Gastroesophageal sphincter (tissue), 4 donors: ENCODE measurements at regions not wholly inside any gene's neighbourhood (a gene's known extent, or its start where the extent isn't known, plus 50 kb on each side); places are given as distances from the start of the nearest gene placed in this dataset.

Source experiments
- ATAC-seq: fragments of 150-250 bp; one replicate; pipeline ENCODE4 v1.9.1; 2016; ENCODE audit warnings: mild to moderate bottlenecking, moderate library complexity
- H3K27ac ChIP-seq, 4 donors: fragments of 200-600 bp; sonication (generic) in 3 of 4; 1 replicate in 3 of 4; 2 replicates in 1 of 4; pipeline ENCODE4 v1.5.1; 2016 to 2019
- H3K27me3 ChIP-seq: fragments of 200-600 bp; sonication (generic); one replicate; pipeline ENCODE4 v1.5.1; 2019
- H3K36me3 ChIP-seq, 2 donors: fragments of 200-600 bp; sonication (generic); one replicate each; pipeline ENCODE4 v1.5.1; 2019; ENCODE audit warnings: control low read depth in 1 of 2
- H3K4me1 ChIP-seq, 3 donors: fragments of 200-600 bp; sonication (generic); 1 replicate in 2 of 3; 2 replicates in 1 of 3; pipeline ENCODE4 v1.5.1; 2016 to 2019; ENCODE audit warnings: control low read depth in 2 of 3
- H3K4me3 ChIP-seq, 2 donors: fragments of 200-600 bp; sonication (generic); one replicate each; pipeline ENCODE4 v1.5.1; 2019; ENCODE audit warnings: mild to moderate bottlenecking in 1 of 2, moderate library complexity in 1 of 2
- H3K9me3 ChIP-seq, 3 donors: fragments of 200-600 bp; sonication (generic); one replicate each; pipeline ENCODE4 v1.5.1; 2017 to 2019; ENCODE audit warnings: control low read depth in 2 of 3
- EP300 ChIP-seq: sonication (generic); formaldehyde crosslinking; IDR thresholded peaks from one replicate; pipeline ENCODE4 v1.6.1; 2017; ENCODE audit warnings: antibody characterized with exemption, mild to moderate bottlenecking
- POLR2A ChIP-seq, 2 donors: fragments of 450-650 bp; IDR thresholded peaks; one replicate each; pipeline ENCODE4 v1.6.1; 2017; ENCODE audit warnings: antibody characterized with exemption in 2 of 2, mild to moderate bottlenecking in 2 of 2, moderate library complexity in 1 of 2
- POLR2AphosphoS5 ChIP-seq: sonication (generic); formaldehyde crosslinking; IDR thresholded peaks from one replicate; pipeline ENCODE4 v1.6.1; 2017; ENCODE audit warnings: antibody characterized with exemption
- WGBS, 2 donors: methylation state at CpG; one replicate each; pipeline ENCODE4 v1.1.5; 2018; ENCODE audit warnings: low coverage in 1 of 2; 5-methylcytosine and 5-hydroxymethylcytosine counted together
- TF ChIP-seq, protein P1 (sequence below), 4 experiments: fragments of 200-600 bp in 2 of 4; fragments of 450-650 bp in 2 of 4; sonication (generic) in 1 of 4; IDR thresholded peaks; one replicate each; pipeline ENCODE4 v1.5.1; 2017 to 2019; ENCODE audit warnings: antibody characterized with exemption in 4 of 4, mild to moderate bottlenecking in 2 of 4, moderate library complexity in 2 of 4

DNA sequence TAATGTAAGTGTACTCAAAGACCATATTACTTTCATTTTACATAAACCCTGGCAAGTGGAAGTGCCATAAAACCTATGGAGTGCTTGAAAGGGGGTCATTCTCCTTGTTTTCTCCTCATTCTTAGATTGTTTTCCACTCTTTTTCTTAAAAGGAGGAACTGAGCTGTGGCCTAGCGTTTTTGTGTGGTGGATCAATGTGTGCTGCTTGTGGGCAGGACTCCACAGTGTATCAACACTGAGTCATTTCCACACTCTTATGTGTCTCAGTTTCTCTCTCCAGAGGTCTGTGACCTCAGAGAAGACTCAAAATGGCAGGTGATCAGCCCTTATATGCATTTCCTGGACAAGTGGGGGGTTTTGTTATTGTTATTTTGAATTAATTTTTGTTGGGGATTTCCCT lies 516.1 kb upstream of the CDH10 start:
- TF ChIP-seq POLR2AphosphoS5 = no peak
- TF ChIP-seq EP300 = no peak
- TF ChIP-seq POLR2A (IDR thresholded peaks at IDR 0.05) = no peak
- TF ChIP-seq, protein P1, sequence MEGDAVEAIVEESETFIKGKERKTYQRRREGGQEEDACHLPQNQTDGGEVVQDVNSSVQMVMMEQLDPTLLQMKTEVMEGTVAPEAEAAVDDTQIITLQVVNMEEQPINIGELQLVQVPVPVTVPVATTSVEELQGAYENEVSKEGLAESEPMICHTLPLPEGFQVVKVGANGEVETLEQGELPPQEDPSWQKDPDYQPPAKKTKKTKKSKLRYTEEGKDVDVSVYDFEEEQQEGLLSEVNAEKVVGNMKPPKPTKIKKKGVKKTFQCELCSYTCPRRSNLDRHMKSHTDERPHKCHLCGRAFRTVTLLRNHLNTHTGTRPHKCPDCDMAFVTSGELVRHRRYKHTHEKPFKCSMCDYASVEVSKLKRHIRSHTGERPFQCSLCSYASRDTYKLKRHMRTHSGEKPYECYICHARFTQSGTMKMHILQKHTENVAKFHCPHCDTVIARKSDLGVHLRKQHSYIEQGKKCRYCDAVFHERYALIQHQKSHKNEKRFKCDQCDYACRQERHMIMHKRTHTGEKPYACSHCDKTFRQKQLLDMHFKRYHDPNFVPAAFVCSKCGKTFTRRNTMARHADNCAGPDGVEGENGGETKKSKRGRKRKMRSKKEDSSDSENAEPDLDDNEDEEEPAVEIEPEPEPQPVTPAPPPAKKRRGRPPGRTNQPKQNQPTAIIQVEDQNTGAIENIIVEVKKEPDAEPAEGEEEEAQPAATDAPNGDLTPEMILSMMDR (IDR thresholded peaks at IDR 0.05) = no peak
- Histone ChIP-seq H3K4me3 (no peak overlapping the region), H3K27ac (no peak overlapping the region), H3K4me1 (no peaks in the 10 kb centered on the region), H3K9me3 (no peaks in the 10 kb centered on the region), H3K36me3 (no peaks in the 10 kb centered on the region), H3K27me3 (no peaks in the 10 kb centered on the region)
- WGBS, 2 donors = 50 to 77% methylated on average over 1 of the region's 1 CpG
- ATAC-seq = no peak

DNA sequence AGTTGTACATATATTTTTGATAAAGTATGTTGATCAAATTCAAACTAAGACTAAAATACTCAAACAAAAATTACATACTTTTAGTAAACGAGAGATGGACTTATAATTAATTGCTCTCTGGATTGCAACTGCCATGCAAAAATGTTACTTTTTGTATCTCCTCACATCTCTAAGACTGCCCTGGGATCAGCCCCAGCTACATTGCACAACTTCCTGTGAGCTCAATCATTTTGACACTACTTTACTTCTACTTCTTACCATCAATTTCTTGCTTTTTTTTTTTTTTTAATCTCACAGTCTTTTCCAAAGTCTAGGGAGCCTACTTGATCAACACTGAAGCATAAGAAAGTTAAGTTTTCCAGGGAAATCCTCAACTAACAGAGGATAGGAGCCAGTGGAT lies 506.0 kb upstream of the CDH10 start:
- no peaks in the 10 kb centered on the region for H3K27me3 ChIP-seq
- TF ChIP-seq POLR2A (IDR thresholded peaks at IDR 0.05) (no peak), POLR2AphosphoS5 (no peak), EP300 (no peak)
- TF ChIP-seq, protein P1 (IDR thresholded peaks at IDR 0.05) = no peak
- no peak for ATAC-seq
- H3K36me3 ChIP-seq = no peaks in the 10 kb centered on the region
- H3K27ac ChIP-seq = no peak overlapping the region
- H3K9me3 ChIP-seq = no peaks in the 10 kb centered on the region
- WGBS, 2 donors = 63 to 86% methylated on average over 1 of the region's 1 CpG
- no peak overlapping the region for H3K4me3 ChIP-seq
- H3K4me1 ChIP-seq = no peaks in the 10 kb centered on the region

DNA sequence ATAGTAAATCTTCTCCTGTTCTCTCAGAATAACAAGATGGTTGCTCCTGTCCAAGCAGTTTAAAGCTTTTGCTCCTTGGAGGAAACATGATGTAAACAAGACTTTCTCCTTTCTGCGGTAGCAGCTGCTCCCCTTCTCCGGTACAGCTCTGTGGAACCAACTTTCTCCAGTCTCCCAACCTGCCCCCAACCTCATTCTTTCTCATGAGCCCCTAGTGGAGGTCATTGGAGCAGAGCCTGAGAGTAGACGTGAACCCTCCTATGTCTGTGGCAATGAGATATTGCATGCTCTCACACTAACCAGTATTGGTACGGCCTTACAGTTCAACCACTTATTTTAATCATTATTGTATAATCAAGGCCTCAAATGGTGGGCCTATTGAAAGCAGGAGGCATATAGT lies 483.8 kb upstream of the CDH10 start:
- Histone ChIP-seq H3K27me3 (no peaks in the 10 kb centered on the region), H3K36me3 (no peaks in the 10 kb centered on the region), H3K4me3 (no peak overlapping the region), H3K9me3 (no peaks in the 10 kb centered on the region), H3K4me1 (no peaks in the 10 kb centered on the region), H3K27ac (no peak overlapping the region)
- TF ChIP-seq EP300 = no peak
- TF ChIP-seq, protein P1 (IDR thresholded peaks at IDR 0.05) = no peak
- no peak for TF ChIP-seq POLR2AphosphoS5
- no peak for TF ChIP-seq POLR2A (IDR thresholded peaks at IDR 0.05)
- ATAC-seq = no peak
- WGBS, 2 donors = 68 to 85% methylated on average over 3 to 4 of the region's 4 CpGs

DNA sequence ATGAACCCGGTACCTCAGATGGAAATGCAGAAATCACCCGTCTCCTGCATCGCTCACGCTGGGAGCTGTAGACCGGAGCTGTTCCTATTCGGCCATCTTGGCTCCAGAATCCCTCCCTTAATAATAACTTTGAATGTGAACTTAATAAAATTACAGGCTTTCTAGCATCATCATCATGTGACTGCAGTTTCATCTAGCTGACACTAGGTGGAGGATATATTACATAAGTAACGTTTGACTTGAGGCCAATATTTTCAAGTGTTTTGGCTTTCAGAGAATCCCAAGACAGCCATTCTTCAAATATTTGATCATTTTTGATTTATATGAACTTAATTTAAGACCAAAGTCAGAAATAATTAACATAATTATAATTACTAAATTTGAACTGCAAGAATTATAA lies 474.9 kb upstream of the CDH10 start:
- no peak for ATAC-seq
- H3K27me3 ChIP-seq = no peaks in the 10 kb centered on the region
- WGBS, 2 donors = 65 to 67% methylated on average over 2 to 3 of the region's 7 CpGs
- no peaks in the 10 kb centered on the region for H3K4me1 ChIP-seq
- no peaks in the 10 kb centered on the region for H3K9me3 ChIP-seq
- H3K4me3 ChIP-seq = no peak overlapping the region
- TF ChIP-seq POLR2AphosphoS5 (no peak), POLR2A (IDR thresholded peaks at IDR 0.05) (no peak), EP300 (no peak)
- TF ChIP-seq, protein P1 (IDR thresholded peaks at IDR 0.05) = no peak
- H3K27ac ChIP-seq = no peak overlapping the region
- no peaks in the 10 kb centered on the region for H3K36me3 ChIP-seq

DNA sequence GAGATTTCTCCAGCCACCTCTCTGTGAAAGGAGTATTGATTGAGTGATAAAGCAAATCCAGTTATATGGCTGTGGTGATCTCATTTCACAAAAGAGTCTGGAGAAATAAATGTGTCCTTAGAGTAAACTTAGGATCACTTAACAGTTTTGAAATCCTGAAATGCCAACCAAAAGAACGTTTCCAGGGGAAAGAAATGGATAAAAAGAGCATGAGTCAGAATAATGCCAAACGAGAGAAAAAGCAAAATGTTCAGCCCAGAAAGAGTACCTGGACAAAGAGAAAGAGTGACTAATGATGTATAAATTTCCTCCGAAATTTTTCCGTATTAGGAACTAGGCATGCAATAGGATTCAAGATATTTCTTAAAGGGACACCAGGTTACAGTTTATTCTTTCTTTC lies 463.1 kb upstream of the CDH10 start:
- H3K36me3 ChIP-seq = no peaks in the 10 kb centered on the region
- no peaks in the 10 kb centered on the region for H3K27me3 ChIP-seq
- ATAC-seq = no peak
- no peaks in the 10 kb centered on the region for H3K4me1 ChIP-seq
- 41 to 42% methylated on average over 4 of the region's 4 CpGs for WGBS, 2 donors
- no peak overlapping the region for H3K27ac ChIP-seq
- TF ChIP-seq POLR2AphosphoS5 (no peak), EP300 (no peak), POLR2A (IDR thresholded peaks at IDR 0.05) (no peak)
- TF ChIP-seq, protein P1 (IDR thresholded peaks at IDR 0.05) = no peak
- no peak overlapping the region for H3K4me3 ChIP-seq
- H3K9me3 ChIP-seq = peaks cover 0 to 4% (median 0%) of the 10 kb centered on the region in 3 donors
